NCI-H2107 treated with DMSO at 0.1 percent for 48 hours (cell line): ENCODE measurements at regions not wholly inside any gene's neighbourhood (a gene's known extent, or its start where the extent isn't known, plus 50 kb on each side); places are given as distances from the start of the nearest gene placed in this dataset.

Source experiments
- DNase-seq: peaks from one replicate; lab custom pipeline; 2025; ENCODE audit not compliant: unreplicated experiment; lab: John Stamatoyannopoulos, UW

DNA sequence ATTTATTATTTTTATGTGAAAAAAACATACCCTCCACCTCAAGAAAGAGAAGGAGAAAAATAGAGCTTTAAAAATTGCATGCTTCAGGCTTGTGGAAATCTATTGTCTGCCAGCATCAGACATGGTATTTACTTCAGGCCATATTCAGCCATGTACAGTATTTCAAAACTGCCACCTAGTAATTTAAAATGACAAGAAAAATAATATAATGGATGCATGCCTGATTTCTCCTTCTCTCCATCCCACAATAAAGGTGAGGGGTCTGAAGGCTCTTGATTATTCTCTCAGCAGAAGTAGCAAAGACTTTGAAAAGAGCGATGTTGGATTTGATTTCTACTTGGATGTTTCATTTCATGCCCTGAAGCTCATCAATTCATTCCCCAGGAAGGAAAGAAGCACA is 250.7 kb downstream of the TBC1D4 start:
- DNase-seq: no peak

DNA sequence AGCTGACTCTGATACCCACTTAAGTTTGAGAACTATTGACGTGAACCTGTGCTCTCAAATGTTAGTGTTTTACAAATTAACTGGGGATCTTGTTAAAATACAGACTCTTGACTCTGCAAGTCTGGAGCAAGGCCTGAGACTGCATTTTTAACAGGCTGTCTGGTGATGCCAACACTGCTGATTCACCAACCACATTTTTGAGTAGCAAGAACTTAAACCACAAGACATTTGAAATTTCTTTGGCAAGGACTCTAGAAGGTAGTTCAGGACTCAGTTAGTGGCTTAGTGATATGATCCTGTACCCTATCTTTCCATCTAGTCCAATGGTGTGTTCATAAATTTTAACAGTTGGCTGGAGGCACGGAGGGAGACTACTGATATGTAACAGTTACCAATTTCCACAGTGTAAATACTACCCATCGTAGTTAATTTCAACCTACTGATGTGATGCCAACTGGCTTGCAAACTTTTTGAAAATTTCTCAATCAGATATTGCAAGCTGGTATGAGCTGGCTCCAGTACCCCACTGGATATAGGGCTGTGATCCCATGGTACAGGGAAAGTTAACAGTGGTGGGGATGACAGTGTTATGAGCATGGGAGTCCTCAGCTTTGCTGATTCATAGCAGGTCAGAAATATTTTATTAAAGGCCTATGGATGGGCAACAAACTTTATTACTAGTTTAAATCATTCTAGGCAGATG is 255.1 kb downstream of the TBC1D4 start:
- no peak for DNase-seq

DNA sequence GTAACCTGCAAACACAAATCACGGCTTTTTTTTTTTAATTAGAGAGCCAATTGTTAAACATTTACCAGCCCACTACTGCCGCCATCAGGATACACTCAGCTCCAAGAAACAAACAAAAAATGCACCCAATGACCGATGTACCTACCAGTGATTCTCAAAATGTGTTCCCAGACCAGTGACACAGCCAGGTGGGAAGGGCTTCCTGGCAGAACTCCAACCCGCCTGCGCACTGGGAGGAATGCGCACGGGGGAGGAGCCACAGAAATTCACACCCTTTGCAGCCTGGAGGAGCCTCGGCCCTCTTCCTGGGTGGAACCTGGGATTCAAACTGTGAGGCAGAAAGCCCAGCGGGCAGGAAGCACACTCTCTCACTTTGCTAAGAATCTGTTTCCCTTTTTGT is 255.9 kb downstream of the TBC1D4 start:
- no peak for DNase-seq

DNA sequence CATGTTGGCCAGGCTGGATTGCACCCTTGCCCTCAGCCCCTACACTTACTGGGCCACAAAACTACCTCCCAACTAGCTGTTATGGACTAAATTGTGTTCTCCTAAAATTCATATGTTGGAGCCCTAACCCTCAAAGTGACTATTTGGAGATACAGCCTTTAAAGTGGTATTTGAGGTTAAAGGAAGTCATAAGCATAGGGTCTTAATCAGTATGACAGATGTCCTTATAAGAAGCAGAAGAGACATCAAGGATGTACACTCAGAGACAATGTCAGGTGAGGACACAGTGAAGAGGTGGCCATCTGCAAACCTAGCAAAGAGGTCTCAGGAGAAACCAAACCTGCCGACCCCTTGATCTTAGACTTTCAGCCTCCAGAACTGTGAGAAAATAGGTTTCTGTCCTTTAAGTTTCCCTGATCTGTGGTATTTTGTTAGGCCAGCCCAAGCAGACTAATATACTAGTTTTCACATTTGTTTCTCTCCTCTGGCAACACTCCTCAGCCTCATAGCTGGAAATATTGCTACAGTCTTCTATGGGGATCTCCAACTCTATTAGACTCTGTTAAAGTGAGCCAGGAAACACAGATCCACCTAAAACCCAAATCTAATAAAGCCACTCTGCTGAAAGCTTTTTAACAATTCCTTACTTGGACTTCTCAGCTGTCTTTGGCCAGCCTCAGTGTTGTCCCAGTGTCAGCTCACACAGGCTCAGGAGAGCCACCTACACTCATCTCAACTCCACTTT is 256.5 kb downstream of the TBC1D4 start:
- DNase-seq: no peak

DNA sequence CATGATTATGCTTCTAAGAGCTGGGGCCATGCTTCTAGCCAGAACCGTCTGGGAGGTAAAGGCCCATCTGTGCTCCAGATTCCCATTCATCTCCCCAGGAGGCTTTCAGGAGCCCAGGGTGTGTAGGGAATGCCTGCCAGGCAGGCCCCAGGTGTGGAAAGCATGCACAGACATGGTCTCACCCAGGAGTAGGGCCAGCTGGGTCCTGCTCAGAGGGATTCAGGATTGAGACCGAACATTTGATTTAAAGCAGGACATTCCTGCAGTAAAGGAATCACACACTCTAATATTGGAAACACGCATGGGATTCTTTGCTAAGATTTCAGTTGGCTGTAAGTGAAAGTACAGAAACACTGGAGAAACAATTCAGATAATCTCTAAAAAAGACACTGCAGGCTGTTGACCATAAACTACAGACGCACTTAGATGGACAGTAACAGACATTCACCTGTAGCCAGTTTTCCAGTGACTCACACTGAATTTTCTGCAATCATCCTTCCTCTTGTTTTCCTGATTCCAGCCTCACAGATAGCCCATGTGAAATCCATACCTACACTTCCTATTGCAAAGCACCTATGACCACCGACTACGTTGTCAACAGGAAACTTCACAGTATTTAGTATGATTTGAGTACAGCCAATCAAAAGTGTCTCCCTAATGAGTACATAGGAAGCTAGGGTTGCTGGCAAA is 257.8 kb downstream of the TBC1D4 start:
- no peak for DNase-seq

DNA sequence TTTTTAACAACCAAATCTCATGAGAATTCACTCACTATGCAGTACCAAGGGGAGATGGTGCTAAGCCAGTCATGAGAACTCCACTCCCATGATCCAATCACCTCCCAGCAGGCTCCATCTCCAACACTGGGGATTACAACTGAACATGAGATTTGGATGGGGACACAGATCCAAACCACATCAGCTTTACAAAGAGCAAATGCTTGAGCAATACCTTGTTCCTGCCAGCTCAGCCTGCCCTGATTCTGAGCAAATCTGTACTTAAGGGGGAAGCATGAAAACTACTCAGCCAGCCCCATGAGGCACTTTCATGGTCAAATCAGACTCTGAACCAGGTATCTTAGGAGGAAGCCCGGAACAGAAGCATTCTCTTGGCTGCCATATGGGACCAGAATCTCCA is 259.9 kb downstream of the TBC1D4 start:
- no peak for DNase-seq

DNA sequence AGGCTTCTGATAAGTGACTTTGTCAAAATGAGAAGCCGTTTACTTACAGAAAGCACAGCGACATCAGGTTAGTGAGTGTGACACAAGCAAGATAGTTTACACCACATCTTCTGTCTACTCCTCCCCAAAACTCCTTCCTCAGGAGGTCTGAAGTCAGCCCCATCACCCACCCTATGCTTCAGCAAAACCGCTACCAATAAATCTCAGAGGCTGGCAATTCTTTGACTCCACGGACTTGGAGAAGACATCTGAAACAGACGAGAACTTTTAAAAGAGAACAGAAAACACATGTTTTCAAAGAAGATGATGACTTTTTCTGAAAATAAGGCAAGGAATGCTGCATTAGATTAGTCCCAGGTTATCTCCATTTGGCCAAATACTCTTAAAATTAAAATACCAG is 261.1 kb downstream of the TBC1D4 start:
- DNase-seq: no peak

DNA sequence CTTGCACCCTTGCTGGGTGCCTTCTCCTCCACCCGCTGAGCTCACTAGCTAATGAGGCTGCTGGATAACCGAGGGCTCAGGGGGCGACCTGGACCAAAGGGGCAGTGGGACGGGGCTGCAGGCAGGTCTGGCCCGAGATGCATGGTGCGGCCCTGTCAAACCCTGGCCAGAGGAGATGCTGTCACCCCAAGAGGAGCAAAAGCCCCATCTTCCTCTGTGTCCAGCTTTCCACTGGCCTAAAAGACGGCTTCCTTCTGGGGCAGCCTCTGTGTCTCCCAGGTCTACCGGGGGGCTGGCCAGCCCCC is 261.8 kb downstream of the TBC1D4 start:
- DNase-seq: no peak

DNA sequence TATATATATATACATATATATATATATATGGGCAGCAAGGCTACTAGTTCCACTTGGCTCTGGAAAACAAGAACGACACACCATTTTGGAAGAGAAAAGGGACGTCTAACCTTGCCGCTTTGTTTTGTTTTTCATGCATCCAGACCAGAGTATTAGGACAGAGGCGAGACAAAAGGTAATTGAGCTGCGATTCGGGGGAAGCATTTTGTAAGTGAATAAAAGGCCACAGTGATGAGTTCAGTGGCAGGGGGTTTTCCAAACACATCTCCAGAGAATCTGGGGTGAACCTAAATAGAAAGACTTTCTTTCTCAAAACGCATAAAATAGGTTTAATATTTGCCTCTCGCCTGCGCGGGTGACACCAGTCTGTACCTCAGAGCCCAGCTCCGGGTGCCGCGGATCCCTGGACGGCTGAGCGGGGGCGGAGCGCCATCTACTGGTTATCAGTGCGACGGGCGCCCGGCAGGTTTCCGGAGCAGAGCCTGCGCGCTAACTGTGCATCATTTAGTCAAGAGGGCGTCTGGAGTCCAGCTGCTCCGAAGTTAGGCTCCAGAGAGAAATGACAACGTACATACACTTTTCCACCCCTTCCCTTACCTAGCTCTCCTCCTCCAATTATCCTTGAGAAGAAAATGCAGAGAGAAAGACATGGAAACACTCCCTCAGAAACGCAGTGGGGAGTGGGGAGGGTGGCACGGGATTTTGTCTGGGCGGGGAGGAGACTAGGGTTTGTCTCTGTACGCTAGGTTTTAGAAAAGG is 262.3 kb downstream of the TBC1D4 start:
- peak; percentile 29 for DNase-seq

DNA sequence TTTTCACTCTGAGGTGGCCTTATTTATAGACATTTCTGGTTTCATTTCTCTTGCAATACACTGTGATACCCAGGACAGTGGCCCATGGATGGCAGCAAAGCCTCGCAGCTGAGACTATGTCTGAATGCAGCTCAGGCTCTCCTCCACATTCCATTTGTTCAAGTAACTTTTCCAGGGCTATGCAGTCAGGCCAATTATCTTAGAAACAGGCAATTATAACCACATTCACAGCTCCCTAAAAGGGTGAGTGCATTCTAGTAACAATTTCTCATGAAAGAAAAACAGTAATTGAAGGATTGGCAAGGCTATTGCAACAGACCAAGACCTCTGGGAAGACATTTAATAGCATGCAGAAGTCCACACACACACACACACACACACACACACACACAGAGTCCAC is 264.0 kb downstream of the TBC1D4 start:
- no peak for DNase-seq

DNA sequence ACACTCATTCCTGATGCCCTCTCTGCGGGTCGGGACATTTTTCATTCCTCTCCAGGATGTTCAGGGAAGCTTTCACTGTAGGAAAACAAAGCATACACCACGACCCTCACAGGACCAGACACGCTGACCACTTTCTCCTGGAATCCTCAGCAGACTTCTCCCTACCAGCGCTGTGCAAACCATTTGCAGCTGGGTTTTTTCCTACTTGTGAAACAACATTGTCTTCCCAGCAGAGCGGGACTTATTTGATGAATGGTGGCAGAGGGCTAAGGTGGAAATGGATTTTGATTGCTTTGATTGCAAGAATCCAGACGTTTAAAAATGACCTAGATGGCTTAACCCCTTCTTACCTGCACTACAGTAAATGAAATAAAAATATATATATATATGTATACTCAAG is 265.9 kb downstream of the TBC1D4 start:
- DNase-seq: no peak

DNA sequence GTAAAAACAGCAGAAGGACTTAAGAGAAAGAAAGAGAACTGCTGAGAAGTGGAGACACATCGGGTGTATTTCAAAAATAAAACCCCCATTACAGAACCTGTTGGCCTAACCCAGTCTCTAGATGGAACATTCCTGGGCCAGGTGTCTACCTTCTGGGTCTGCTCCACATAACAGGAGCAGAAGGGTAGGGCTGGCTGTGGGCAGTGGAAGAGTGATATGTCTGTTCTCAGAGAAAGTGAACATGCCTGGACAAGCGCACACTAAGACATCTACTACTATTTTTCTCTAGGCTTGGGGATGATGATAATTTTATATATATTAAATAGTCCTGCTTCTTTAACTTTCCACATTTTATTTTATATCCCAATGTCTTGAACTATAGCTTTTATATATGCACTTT is 267.1 kb downstream of the TBC1D4 start:
- no peak for DNase-seq

DNA sequence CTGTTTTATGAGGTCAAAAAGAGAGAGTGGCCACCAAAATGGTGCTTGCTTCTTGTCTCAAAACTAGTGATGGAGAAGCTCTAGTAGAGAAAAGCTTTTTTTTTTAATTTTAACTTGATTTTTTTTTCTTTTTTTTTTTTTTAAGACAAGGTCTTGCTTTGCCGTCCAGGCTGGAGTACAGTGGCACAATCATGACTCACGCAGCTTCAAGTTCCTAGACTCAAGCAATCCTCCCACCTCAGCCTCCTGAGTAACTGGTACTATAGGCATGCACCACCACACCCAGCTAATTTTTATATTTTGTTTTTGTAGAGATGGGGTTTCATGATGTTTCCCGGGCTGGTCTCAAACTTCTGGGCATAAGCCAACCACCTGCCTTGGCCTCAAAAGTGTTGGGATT is 279.0 kb downstream of the TBC1D4 start:
- no peak for DNase-seq

DNA sequence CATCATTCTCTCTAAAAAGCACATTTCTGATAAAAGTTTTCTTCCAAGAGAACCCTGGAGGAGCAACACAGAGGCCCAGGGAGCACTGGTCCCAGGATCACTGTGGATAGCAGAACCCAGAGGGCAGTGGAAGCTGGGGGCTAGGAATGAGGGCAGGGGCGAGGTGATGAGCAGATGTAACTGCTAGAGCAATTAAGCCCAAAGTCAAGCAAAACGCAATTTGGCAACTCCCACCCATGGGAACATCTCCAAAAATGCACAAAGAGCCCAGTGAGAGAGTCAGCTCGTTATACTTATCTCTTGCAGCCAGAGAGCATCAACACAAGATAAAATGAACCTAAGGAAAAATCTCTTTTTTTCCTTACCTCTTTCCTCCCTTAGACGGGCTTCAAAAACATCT is 284.2 kb downstream of the TBC1D4 start:
- DNase-seq: no peak

DNA sequence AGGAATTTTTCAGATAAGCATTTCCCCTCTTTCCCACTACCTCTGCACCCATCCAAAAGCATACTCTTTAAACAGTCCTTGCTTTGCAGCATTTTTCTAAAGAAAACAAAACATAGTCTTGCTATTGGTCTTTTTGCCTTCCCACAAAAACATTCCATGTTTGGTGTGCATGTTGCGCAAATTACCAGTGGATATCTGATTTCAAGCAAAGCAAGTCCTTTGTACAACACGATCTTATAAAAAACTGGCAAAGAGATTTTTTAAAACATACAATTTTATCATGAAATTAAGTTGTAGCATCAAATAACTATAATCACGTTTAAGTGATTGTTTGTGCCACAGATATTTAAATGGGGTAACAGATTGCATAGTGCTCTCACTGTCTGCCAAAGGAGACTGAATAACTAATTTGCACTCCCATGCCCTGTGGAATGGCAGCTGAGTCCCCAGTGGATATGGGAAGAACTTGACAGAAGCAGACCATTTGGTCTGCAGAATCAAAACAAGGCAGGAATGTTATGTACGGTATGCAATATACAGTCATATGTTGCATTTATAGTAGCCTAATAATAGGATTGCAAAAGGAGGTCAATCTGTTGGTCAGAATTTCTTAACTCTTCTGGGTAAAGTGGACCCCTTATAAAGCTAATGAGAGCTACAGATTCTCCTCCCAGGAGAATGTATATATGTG is 285.7 kb downstream of the TBC1D4 start:
- no peak for DNase-seq

DNA sequence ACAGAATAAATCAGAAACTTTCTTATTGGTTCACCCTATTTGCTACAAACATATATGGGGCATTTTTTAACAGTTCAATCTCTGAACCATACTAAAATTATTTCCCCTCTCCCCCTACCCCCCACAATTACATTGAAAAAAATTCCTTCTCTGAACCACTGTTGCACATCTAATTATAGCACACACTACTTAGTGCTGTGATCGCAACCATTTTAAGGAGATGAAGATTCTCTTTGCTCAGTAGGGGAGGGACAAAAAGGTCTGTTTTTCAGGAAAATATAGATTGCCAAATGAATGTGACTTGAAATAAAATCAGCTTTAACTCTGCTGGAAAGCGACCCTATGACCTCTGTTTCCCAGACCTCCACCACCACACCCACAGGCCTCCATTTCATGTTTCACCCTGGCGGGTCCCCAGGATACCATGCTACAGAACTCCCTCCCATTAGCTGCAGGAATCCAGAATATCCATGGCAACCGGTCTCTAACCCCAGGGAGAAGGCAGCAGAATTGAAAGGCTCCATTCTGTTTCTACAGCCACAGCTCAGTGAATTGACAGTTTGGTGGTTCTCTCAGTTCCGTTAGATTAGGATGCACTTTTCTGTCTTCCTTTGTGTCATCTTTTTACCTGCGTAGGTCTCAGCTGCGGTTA is 286.3 kb downstream of the TBC1D4 start:
- no peak for DNase-seq

DNA sequence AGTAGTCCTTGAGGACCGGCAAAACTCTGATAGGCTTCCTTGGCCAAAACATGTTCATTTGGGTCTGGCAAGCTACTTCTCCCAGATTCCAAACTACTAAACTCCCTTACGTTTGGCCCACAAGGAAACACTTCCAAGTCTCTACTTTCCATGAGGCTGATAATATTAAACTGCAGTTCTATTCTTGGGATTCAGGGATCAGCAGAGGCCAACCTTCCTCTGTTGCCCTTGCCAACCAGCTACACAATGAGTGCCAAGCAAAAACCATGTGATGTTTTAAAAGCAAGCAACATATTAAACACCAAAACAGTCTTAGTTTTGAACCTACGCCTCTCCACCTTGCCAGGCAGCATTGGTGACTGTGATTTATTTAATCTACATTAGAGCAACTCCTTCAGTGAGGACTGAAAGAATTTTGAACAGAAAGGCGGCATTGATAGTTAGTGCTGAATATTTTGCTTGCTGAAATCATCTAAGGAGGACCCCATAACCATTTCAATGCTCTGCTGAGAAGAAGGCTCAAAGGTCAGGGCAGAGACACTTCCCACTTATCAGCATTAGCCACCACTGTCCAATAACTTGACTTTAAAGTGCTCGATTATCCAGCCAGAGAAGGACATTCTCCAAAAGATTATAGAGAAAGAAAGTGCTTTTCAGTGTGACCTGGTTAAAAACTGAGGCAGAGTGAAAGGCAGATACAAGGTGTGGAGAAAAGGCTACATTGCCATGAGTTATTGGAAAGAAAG is 287.1 kb downstream of the TBC1D4 start:
- no peak for DNase-seq

DNA sequence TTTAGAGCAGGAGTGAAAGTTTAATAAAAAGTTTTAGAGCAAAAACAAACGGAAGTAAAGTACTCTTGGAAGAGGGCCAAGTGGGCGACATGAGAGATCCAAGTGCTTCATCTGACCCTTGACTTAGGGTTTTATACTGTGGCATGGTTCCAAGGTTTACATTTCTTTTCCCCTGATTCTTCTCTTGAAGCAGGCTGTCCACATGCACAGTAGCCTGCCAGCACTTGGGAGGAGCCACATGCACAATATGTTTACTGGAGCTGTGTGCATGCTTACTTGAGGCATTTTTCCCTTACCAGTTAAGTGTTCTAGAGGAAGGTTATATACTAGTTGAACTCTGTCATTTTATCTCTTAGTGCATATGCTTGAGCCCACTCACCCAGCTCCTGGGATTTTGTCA is 295.6 kb downstream of the TBC1D4 start:
- DNase-seq: no peak

DNA sequence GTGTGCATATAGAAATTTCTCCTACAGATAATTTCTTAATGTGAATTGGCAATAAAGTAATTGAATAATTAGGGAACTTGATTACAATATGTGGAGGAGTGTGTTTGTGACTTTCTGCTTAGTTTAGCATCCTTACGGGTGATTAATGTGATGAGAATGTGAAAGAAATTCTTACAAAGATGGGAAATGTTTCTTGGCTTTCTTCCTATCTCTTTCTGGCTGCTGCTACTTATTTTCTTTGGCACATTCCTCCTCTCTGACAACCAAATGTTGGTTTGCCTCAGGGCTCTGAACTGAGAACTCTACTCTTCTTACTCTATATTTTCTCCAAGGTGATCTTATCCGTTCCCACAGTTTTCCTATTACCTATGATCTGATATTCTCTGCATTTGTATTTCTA is 300.1 kb downstream of the TBC1D4 start:
- DNase-seq: no peak
